Keratinocyte (primary cell): ENCODE measurements at regions not wholly inside any gene's neighbourhood (a gene's known extent, or its start where the extent isn't known, plus 50 kb on each side); places are given as distances from the start of the nearest gene placed in this dataset.

Experiments used
- DNase-seq: peaks from one replicate; pipeline ENCODE4 v3.0.0-alpha.2; 2011; ENCODE audit warnings: low read depth, missing footprints, low spot score
- FAIRE-seq: peaks from 2 replicates; lab custom pipeline; 2011; peaks lifted over from hg19 to GRCh38; lab: Jason Lieb, UNC
- H2AFZ ChIP-seq: 2 replicates; pipeline ENCODE4 v1.6.0; 2012; ENCODE audit warnings: low read length, control low read depth, inconsistent platforms; ENCODE audit not compliant: control insufficient read depth
- H3K27ac ChIP-seq: 2 replicates; pipeline ENCODE4 v1.5.1; 2011; ENCODE audit warnings: low read length; ENCODE audit not compliant: control insufficient read depth, insufficient read depth
- H3K27me3 ChIP-seq: 3 replicates; pipeline ENCODE4 v1.6.0; 2011; ENCODE audit warnings: low read length; ENCODE audit not compliant: control insufficient read depth, insufficient read depth; ENCODE audit errors: extremely low read depth
- H3K36me3 ChIP-seq, 2 experiments: 2 replicates in 1 of 2; 3 replicates in 1 of 2; pipeline ENCODE4 v1.5.1; 2011; ENCODE audit warnings: low read length in 2 of 2, mild to moderate bottlenecking in 1 of 2; ENCODE audit not compliant: control insufficient read depth in 2 of 2, insufficient read depth in 2 of 2; ENCODE audit errors: extremely low read depth in 1 of 2
- H3K4me1 ChIP-seq: 3 replicates; pipeline ENCODE4 v1.5.1; 2011; ENCODE audit warnings: low read length; ENCODE audit not compliant: control insufficient read depth, insufficient read depth; ENCODE audit errors: extremely low read depth
- H3K4me2 ChIP-seq: 3 replicates; pipeline ENCODE4 v1.6.0; 2011; ENCODE audit warnings: low read depth, low read length; ENCODE audit not compliant: control insufficient read depth, insufficient read depth; ENCODE audit errors: extremely low read depth
- H3K4me3 ChIP-seq, 3 experiments: fragments of 200-600 bp in 1 of 3; sonication (generic) in 1 of 3; 2 replicates in 2 of 3; 3 replicates in 1 of 3; pipeline ENCODE4 v1.5.1; 2011 to 2016; ENCODE audit warnings: low read length in 3 of 3, mild to moderate bottlenecking in 3 of 3, control low read depth in 2 of 3, inconsistent platforms in 1 of 3, low read depth in 1 of 3, mixed read lengths in 1 of 3, mixed run types in 1 of 3, moderate library complexity in 1 of 3; ENCODE audit not compliant: control insufficient read depth in 2 of 3, insufficient read depth in 2 of 3; ENCODE audit errors: extremely low read depth in 1 of 3
- H3K79me2 ChIP-seq: 2 replicates; pipeline ENCODE4 v1.6.0; 2012; ENCODE audit warnings: low read length; ENCODE audit not compliant: control insufficient read depth, insufficient read depth
- H3K9ac ChIP-seq: 3 replicates; pipeline ENCODE4 v1.6.0; 2011; ENCODE audit warnings: low read length; ENCODE audit not compliant: control insufficient read depth, insufficient read depth; ENCODE audit errors: extremely low read depth
- H3K9me1 ChIP-seq: 3 replicates; pipeline ENCODE4 v1.6.0; 2011; ENCODE audit warnings: low read length; ENCODE audit not compliant: control insufficient read depth, insufficient read depth; ENCODE audit errors: extremely low read depth
- H3K9me3 ChIP-seq: 2 replicates; pipeline ENCODE4 v1.5.1; 2012; ENCODE audit warnings: low read depth, low read length; ENCODE audit not compliant: control insufficient read depth
- H4K20me1 ChIP-seq: 3 replicates; pipeline ENCODE4 v1.6.0; 2011; ENCODE audit warnings: low read length; ENCODE audit not compliant: control insufficient read depth, insufficient read depth; ENCODE audit errors: extremely low read depth
- CTCF ChIP-seq, 3 experiments: IDR thresholded peaks in 1 of 3; conservative IDR thresholded peaks in 1 of 3; optimal IDR thresholded peaks in 1 of 3; 2 replicates in 2 of 3; 3 replicates in 1 of 3; pipeline versions ENCODE3 to v1.5.1; 2011; ENCODE audit warnings: low read length in 3 of 3, mild to moderate bottlenecking in 3 of 3, moderate library complexity in 2 of 3, control low read depth in 1 of 3, inconsistent platforms in 1 of 3; ENCODE audit not compliant: insufficient read depth in 2 of 3; ENCODE audit errors: extremely low read depth in 1 of 3
- EZH2 ChIP-seq: IDR thresholded peaks from one replicate; pipeline ENCODE4 v1.6.1; 2012; ENCODE audit warnings: inconsistent platforms, mild to moderate bottlenecking, low read length, moderate library complexity
- dilution Hi-C: fragments of 300-500 bp; cut with MboI; formaldehyde crosslinking; loops from one replicate; pipeline ENCODE4 v1.7.0; 2020; ENCODE audit warnings: low sequenced_read_pairs; ENCODE audit not compliant: extremely low pct_ligation_motif_present

DNA sequence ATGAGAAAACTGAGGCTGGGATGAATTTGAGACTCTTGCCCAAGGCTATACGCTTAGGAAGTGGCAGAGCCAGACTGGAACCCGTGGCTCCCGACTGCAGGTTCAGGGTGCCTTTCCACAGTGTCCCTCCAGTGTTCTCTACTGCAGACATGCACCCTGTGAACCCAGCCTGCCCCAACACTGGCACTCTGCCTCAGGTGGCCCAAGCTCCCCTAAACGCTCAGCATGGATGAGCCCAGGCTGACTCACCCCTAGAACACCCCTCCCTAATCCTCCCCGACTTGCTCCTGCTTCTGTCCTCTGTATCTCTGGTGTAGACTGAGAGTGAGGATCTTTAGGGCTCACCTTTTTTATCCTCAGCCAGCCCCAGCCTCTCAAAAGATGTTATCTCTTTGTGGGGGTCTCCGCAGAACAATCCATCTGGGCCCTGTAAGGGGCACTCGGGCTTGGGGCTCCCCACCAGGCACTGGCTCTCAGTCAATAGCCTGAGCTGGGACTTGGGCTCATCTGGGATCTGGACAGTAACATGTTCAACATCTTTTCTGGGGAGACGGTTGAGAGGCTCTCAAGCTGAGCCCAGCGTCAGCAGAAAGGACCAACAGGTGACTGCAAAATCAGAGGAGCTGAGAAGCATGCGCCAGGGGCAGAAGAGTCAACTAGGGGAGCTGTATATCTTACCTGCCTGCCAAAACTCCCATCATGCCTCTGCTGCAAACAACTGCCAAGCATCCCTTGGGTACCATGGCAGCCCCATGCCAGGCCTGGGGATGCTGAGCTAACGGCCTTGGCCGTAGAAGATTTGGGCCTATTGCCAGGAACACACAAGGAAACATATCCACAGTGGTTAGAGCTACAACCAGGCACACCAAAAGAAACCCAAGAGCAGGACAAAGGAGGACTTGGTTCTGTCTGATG, 176.2 kb downstream of the BUD13 start:
- Histone ChIP-seq H3K27me3 (no peaks in the 10 kb centered on the region), H2AFZ (no peak overlapping the region), H3K9me3 (no peaks in the 10 kb centered on the region), H3K9me1 (no peaks in the 10 kb centered on the region), H4K20me1 (no peaks in the 10 kb centered on the region), H3K4me2 (no peak overlapping the region), H3K27ac (no peak overlapping the region), H3K9ac (no peak overlapping the region), H3K4me3 (no peak overlapping the region), H3K4me1 (no peaks in the 10 kb centered on the region), H3K36me3 (no peaks in the 10 kb centered on the region), H3K79me2 (no peaks in the 10 kb centered on the region)
- dilution Hi-C loops = no loop called here
- no peak for DNase-seq
- TF ChIP-seq EZH2 = no peak
- no peak for TF ChIP-seq CTCF (optimal IDR thresholded peaks at IDR 0.05 in 1 of 3, IDR thresholded peaks at IDR 0.05 in 1 of 3, conservative IDR thresholded peaks at IDR 0.05 in 1 of 3; ENCODE audit: extremely low read depth in 1 of 3, insufficient read depth in 2 of 3, low read length in 3 of 3)
- FAIRE-seq = no peak

GRCh38 chr11:116595305-116595880, 177.4 kb downstream of the BUD13 start:
- Histone ChIP-seq H3K79me2 (no peaks in the 10 kb centered on the region), H4K20me1 (no peaks in the 10 kb centered on the region), H3K4me3 (no peak overlapping the region), H3K9ac (no peak overlapping the region), H3K9me1 (no peaks in the 10 kb centered on the region), H3K4me1 (no peaks in the 10 kb centered on the region), H3K27ac (no peak overlapping the region), H3K36me3 (no peaks in the 10 kb centered on the region), H3K9me3 (no peaks in the 10 kb centered on the region), H3K4me2 (no peak overlapping the region), H2AFZ (no peak overlapping the region), H3K27me3 (no peaks in the 10 kb centered on the region)
- FAIRE-seq = no peak
- dilution Hi-C loops = no loop called here
- TF ChIP-seq CTCF (optimal IDR thresholded peaks at IDR 0.05 in 1 of 3, IDR thresholded peaks at IDR 0.05 in 1 of 3, conservative IDR thresholded peaks at IDR 0.05 in 1 of 3; ENCODE audit: extremely low read depth in 1 of 3, insufficient read depth in 2 of 3, low read length in 3 of 3) (no peak), EZH2 (no peak)
- no peak for DNase-seq
